ENCODE measurements at regions not wholly inside any gene's neighbourhood (a gene's known extent, or its start where the extent isn't known, plus 50 kb on each side); places are given as distances from the start of the nearest gene placed in this dataset.

DNA sequence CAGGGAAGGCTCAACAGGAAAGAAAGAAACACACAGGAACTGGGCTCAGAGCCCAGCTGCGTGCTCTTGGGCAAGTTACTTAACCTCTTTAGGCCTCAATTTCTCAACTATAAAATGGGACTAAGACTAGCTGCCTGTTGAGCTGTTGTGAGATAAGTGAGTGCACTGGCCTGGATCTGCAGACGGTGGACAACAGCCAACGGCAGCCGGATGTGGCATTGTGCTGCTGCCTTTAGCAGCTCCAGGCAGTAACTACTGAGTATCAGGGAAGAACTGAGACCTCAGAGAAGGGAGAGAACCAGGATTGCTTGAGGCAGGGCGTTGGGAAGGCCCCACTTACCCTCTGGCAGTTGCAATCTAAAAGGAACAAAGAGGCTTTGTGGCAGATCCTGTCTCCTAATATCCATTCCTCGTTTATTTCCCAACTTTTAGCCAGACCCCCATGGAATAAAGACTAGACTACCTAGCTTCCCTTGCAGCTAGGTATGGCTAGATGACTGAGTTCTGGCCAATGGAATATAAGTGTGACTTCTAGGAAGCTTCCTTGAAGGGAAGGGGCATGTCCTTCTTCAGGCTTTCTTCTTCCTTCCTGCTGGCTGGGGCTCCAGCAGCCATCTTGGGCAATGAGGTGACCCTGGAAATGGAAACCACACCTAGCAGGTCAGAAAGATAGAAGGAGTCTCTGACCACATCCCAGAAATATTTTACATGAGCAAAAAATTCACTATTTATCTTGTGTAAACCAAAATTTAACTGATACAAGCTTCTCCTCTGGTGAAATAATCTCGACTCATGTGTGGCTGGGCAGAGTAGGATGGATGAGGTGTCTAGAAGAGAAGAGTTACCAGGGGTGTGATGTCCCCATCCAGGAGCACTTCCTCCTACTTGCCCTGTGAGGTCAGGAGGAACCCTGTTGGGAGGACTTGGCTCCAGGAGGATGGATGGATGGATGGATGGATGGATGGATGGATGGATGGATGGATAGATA, 67.6 kb downstream of the MRPL14 start:
- no TSS peak for BruUV-seq (replicated peaks)
- Histone ChIP-seq H3K27ac (ENCODE audit: low read length) (peak overlapping the region; percentile 97), H3K27me3 (ENCODE audit: low read length) (no peaks in the 10 kb centered on the region), H2AFZ (ENCODE audit: low read length) (no peak overlapping the region), H3F3A (ENCODE audit: low read length, unreplicated experiment) (no peaks in the 10 kb centered on the region), H3K79me2 (ENCODE audit: low read length) (no peaks in the 10 kb centered on the region), H3K9me3 (ENCODE audit: low read length) (no peaks in the 10 kb centered on the region), H3K36me3 (ENCODE audit: low read depth, low read length) (no peaks in the 10 kb centered on the region), H3K9ac (ENCODE audit: low read length) (peak overlapping the region; percentile 89), H3K4me1 (ENCODE audit: insufficient read depth, low read length) (peaks cover 56% of the 10 kb centered on the region), H4K20me1 (ENCODE audit: low read length) (no peaks in the 10 kb centered on the region), H3K4me2 (ENCODE audit: low read length) (peak overlapping the region; percentile 65; the same call in 1 of the 2 replicates), H3K4me3 (ENCODE audit: low read length) (no peak overlapping the region), H3K9me2 (replicated peaks; ENCODE audit: low read length) (no peaks in the 10 kb centered on the region)
- TF ChIP-seq CTCF (conservative IDR thresholded peaks at IDR 0.05; ENCODE audit: low read depth, low read length) (no peak), EZH2phosphoT487 (IDR thresholded peaks at IDR 0.05; ENCODE audit: borderline replicate concordance, low read length) (no peak), EZH2 (IDR thresholded peaks at IDR 0.05; ENCODE audit: low read length, unreplicated experiment) (no peak)
- ATAC-seq (no peak), DNase-seq (peak; percentile 59)
- ChIA-PET POLR2A (ENCODE audit: unreplicated experiment) (interaction anchor here (0.6 kb wide), 1 partner anchor 188 kb away, joined by 4 read pairs; no protein-coding TSS in a partner anchor), CTCF (no interaction called here)
- intact Hi-C loops (cut with micrococcal nuclease): loop anchor here (2.0 to 5.0 kb wide), 2 partner anchors 13 to 87 kb away; no protein-coding TSS in a partner anchor

DNA sequence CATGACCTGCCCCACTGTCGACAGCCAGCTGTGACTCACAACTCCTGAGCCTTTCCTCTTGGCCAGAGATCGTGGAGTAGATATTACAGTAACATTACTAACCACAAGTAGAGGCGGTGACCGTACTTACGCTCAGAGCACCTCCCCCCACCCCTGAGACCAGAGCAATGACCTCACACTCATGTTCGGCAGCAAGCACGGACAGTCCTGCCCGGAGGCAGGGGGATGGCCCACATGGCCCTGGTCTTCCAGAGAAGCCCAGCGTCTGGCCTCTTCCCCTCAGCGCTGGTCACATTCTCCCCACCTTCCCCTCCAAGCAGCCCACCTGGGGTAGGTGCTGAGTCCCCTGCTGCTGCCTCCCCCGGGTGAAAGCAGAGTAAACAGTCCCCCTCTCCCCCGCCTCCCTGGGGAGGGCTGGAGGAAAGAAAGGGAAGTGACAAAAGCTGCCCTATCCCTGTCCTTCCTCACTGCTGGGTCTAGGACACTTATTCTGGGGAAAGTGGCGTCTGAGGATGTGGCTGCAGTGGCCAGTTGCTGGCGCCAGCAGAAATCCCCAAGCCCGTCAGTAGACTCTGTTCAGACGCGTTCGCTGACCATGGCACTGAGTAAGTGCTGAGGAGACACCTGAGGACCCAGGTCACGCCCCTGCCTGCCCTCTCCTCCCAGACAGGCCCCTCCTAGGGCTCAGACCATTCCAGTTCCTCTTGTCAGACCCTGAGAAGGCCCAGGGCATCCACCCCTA, 68.5 kb downstream of the MRPL14 start:
- H3K4me2 ChIP-seq (ENCODE audit: low read length): peak overlapping the region; percentile 65
- H3K9ac ChIP-seq (ENCODE audit: low read length): peak overlapping the region; percentile 89
- TSS peak; percentile 72 for BruUV-seq (replicated peaks)
- peaks cover 57% of the 10 kb centered on the region for H3K4me1 ChIP-seq (ENCODE audit: insufficient read depth, low read length)
- H3K36me3 ChIP-seq (ENCODE audit: low read depth, low read length): no peaks in the 10 kb centered on the region
- no peaks in the 10 kb centered on the region for H3K9me3 ChIP-seq (ENCODE audit: low read length)
- H3K27me3 ChIP-seq (ENCODE audit: low read length): no peaks in the 10 kb centered on the region
- H3K27ac ChIP-seq (ENCODE audit: low read length): peak overlapping the region; percentile 97
- no peaks in the 10 kb centered on the region for H3F3A ChIP-seq (ENCODE audit: low read length, unreplicated experiment)
- H3K9me2 ChIP-seq (replicated peaks; ENCODE audit: low read length): no peaks in the 10 kb centered on the region
- no peak overlapping the region for H3K4me3 ChIP-seq (ENCODE audit: low read length)
- TF ChIP-seq CTCF (conservative IDR thresholded peaks at IDR 0.05; ENCODE audit: low read depth, low read length) (no peak), EZH2phosphoT487 (IDR thresholded peaks at IDR 0.05; ENCODE audit: borderline replicate concordance, low read length) (no peak), EZH2 (IDR thresholded peaks at IDR 0.05; ENCODE audit: low read length, unreplicated experiment) (no peak)
- intact Hi-C loops (cut with micrococcal nuclease): loop anchor here (2.0 to 5.0 kb wide), 2 partner anchors 14 to 86 kb away; no protein-coding TSS in a partner anchor
- H4K20me1 ChIP-seq (ENCODE audit: low read length): no peaks in the 10 kb centered on the region
- peak overlapping the region; percentile 8; the same call in 1 of the 2 replicates for H2AFZ ChIP-seq (ENCODE audit: low read length)
- no peaks in the 10 kb centered on the region for H3K79me2 ChIP-seq (ENCODE audit: low read length)
- DNase-seq (peak; percentile 98), ATAC-seq (peak; percentile 87)
- ChIA-PET CTCF (interaction anchor here (0.6 to 1.2 kb wide), 3 partner anchors 16 to 86 kb away, joined by 3 to 9 read pairs (median 4); no protein-coding TSS in a partner anchor), POLR2A (ENCODE audit: unreplicated experiment) (interaction anchor here (1.0 kb wide), 1 partner anchor 15 kb away, joined by 6 read pairs; no protein-coding TSS in a partner anchor)
